ENCODE measurements at regions not wholly inside any gene's neighbourhood (a gene's known extent, or its start where the extent isn't known, plus 50 kb on each side); places are given as distances from the start of the nearest gene placed in this dataset.

- TF ChIP-seq POLR2AphosphoS5 (IDR thresholded peaks at IDR 0.05; ENCODE audit: borderline replicate concordance, low read depth, low read length) (no peak), EZH2 (IDR thresholded peaks at IDR 0.05) (no peak), FOXP2 (optimal IDR thresholded peaks at IDR 0.05; ENCODE audit: control extremely low read depth, extremely low read length, insufficient read depth) (no peak)
These were observed 1935.4 kb upstream of the PCDH20 start for GRCh38 chr13:63351081-63351480.
